Gastroesophageal sphincter (tissue), 4 donors: ENCODE measurements at regions not wholly inside any gene's neighbourhood (a gene's known extent, or its start where the extent isn't known, plus 50 kb on each side); places are given as distances from the start of the nearest gene placed in this dataset.
"Not testable (repeated sequence)": the region's sequence is repeated elsewhere in the genome, so short reads cannot be mapped to it uniquely, and the experiment has no call there.

Experiments used
- ATAC-seq: fragments of 150-250 bp; one replicate; pipeline ENCODE4 v1.9.1; 2016; ENCODE audit warnings: mild to moderate bottlenecking, moderate library complexity
- H3K27ac ChIP-seq, 4 donors: fragments of 200-600 bp; sonication (generic) in 3 of 4; 1 replicate in 3 of 4; 2 replicates in 1 of 4; pipeline ENCODE4 v1.5.1; 2016 to 2019
- H3K27me3 ChIP-seq: fragments of 200-600 bp; sonication (generic); one replicate; pipeline ENCODE4 v1.5.1; 2019
- H3K36me3 ChIP-seq, 2 donors: fragments of 200-600 bp; sonication (generic); one replicate each; pipeline ENCODE4 v1.5.1; 2019; ENCODE audit warnings: control low read depth in 1 of 2
- H3K4me1 ChIP-seq, 3 donors: fragments of 200-600 bp; sonication (generic); 1 replicate in 2 of 3; 2 replicates in 1 of 3; pipeline ENCODE4 v1.5.1; 2016 to 2019; ENCODE audit warnings: control low read depth in 2 of 3
- H3K4me3 ChIP-seq, 2 donors: fragments of 200-600 bp; sonication (generic); one replicate each; pipeline ENCODE4 v1.5.1; 2019; ENCODE audit warnings: mild to moderate bottlenecking in 1 of 2, moderate library complexity in 1 of 2
- H3K9me3 ChIP-seq, 3 donors: fragments of 200-600 bp; sonication (generic); one replicate each; pipeline ENCODE4 v1.5.1; 2017 to 2019; ENCODE audit warnings: control low read depth in 2 of 3
- CTCF ChIP-seq, 4 experiments: fragments of 200-600 bp in 2 of 4; fragments of 450-650 bp in 2 of 4; sonication (generic) in 1 of 4; IDR thresholded peaks; one replicate each; pipeline ENCODE4 v1.5.1; 2017 to 2019; ENCODE audit warnings: antibody characterized with exemption in 4 of 4, mild to moderate bottlenecking in 2 of 4, moderate library complexity in 2 of 4
- EP300 ChIP-seq: sonication (generic); formaldehyde crosslinking; IDR thresholded peaks from one replicate; pipeline ENCODE4 v1.6.1; 2017; ENCODE audit warnings: antibody characterized with exemption, mild to moderate bottlenecking
- POLR2A ChIP-seq, 2 donors: fragments of 450-650 bp; IDR thresholded peaks; one replicate each; pipeline ENCODE4 v1.6.1; 2017; ENCODE audit warnings: antibody characterized with exemption in 2 of 2, mild to moderate bottlenecking in 2 of 2, moderate library complexity in 1 of 2
- POLR2AphosphoS5 ChIP-seq: sonication (generic); formaldehyde crosslinking; IDR thresholded peaks from one replicate; pipeline ENCODE4 v1.6.1; 2017; ENCODE audit warnings: antibody characterized with exemption
- WGBS, 2 donors: methylation state at CpG; one replicate each; pipeline ENCODE4 v1.1.5; 2018; ENCODE audit warnings: low coverage in 1 of 2; 5-methylcytosine and 5-hydroxymethylcytosine counted together

GRCh38 chr3:124650798-124651197 lies 79.5 kb upstream of the UMPS start:
- Histone ChIP-seq H3K9me3 (no peaks in the 10 kb centered on the region), H3K27me3 (no peaks in the 10 kb centered on the region), H3K4me1 (no peaks in the 10 kb centered on the region), H3K36me3 (peaks cover 0 to 38% of the 10 kb centered on the region in 2 donors), H3K4me3 (no peak overlapping the region), H3K27ac (no peak overlapping the region)
- TF ChIP-seq CTCF (IDR thresholded peaks at IDR 0.05) (no peak), POLR2AphosphoS5 (no peak)
- WGBS, 2 donors = 64 to 91% methylated on average over 3 of the region's 4 CpGs
- no peak for ATAC-seq

GRCh38 chr3:124651416-124651815 lies 78.8 kb upstream of the UMPS start:
- not testable (repeated sequence) for H3K27me3 ChIP-seq, H3K4me3 ChIP-seq, H3K4me1 ChIP-seq, H3K9me3 ChIP-seq, H3K27ac ChIP-seq, ATAC-seq
- peaks cover 0 to 41% of the 10 kb centered on the region in 2 donors for H3K36me3 ChIP-seq
- WGBS, 2 donors = 100% methylated on average over 1 of the region's 1 CpG; no CpG with 5 or more reads in 1 of the 2 donors

- no peaks in the 10 kb centered on the region for H3K9me3 ChIP-seq
- no peaks in the 10 kb centered on the region for H3K4me1 ChIP-seq
- H3K36me3 ChIP-seq = peaks cover 0 to 41% of the 10 kb centered on the region in 2 donors
- no peak overlapping the region for H3K27ac ChIP-seq
- no peak for ATAC-seq
- H3K4me3 ChIP-seq = no peak overlapping the region
- TF ChIP-seq POLR2AphosphoS5 (no peak), CTCF (IDR thresholded peaks at IDR 0.05) (no peak), EP300 (no peak), POLR2A (IDR thresholded peaks at IDR 0.05) (no peak)
- no peaks in the 10 kb centered on the region for H3K27me3 ChIP-seq
These were observed 78.2 kb upstream of the UMPS start for GRCh38 chr3:124652009-124652408.

GRCh38 chr3:124653071-124653796 lies 77.0 kb upstream of the UMPS start:
- Histone ChIP-seq H3K27me3 (no peaks in the 10 kb centered on the region), H3K36me3 (peaks cover 0 to 53% of the 10 kb centered on the region in 2 donors), H3K4me3 (no peak overlapping the region), H3K9me3 (no peaks in the 10 kb centered on the region), H3K27ac (no peak overlapping the region), H3K4me1 (no peaks in the 10 kb centered on the region)
- TF ChIP-seq POLR2AphosphoS5 (no peak), EP300 (no peak), POLR2A (IDR thresholded peaks at IDR 0.05) (no peak), CTCF (IDR thresholded peaks at IDR 0.05) (no peak)
- no peak for ATAC-seq
- 67 to 74% methylated on average over 1 to 3 of the region's 3 CpGs for WGBS, 2 donors

- no peak for ATAC-seq
- no peaks in the 10 kb centered on the region for H3K9me3 ChIP-seq
- no peaks in the 10 kb centered on the region for H3K27me3 ChIP-seq
- no peak overlapping the region for H3K27ac ChIP-seq
- H3K4me1 ChIP-seq = no peaks in the 10 kb centered on the region
- WGBS, 2 donors = 45 to 66% methylated on average over 4 of the region's 4 CpGs
- H3K4me3 ChIP-seq = no peak overlapping the region
- peaks cover 0 to 60% of the 10 kb centered on the region in 2 donors for H3K36me3 ChIP-seq
- no peak for TF ChIP-seq EP300
- TF ChIP-seq POLR2AphosphoS5 = no peak
- TF ChIP-seq POLR2A (IDR thresholded peaks at IDR 0.05) = no peak
- no peak for TF ChIP-seq CTCF (IDR thresholded peaks at IDR 0.05)
These were observed 76.3 kb upstream of the UMPS start for GRCh38 chr3:124653797-124654469.
